HCT116 (cell line): ENCODE measurements at regions not wholly inside any gene's neighbourhood (a gene's known extent, or its start where the extent isn't known, plus 50 kb on each side); places are given as distances from the start of the nearest gene placed in this dataset.
"Not testable (repeated sequence)": the region's sequence is repeated elsewhere in the genome, so short reads cannot be mapped to it uniquely, and the experiment has no call there.

Source experiments
- ATAC-seq: fragments of 200-7000 bp; cut with Tn5 transposase; 2 replicates; pipeline ENCODE4 v1.9.1; 2020; ENCODE audit warnings: mild to moderate bottlenecking, moderate library complexity
- BruUV-seq: library from RNA; stranded (reverse); fragments of 400-500 nt; replicated peaks from 2 replicates; lab custom pipeline; 2021; lab: Mats Ljungman, UMichigan
- CTCF ChIA-PET: fragments of 300-600 bp; sonication (Branson Sonifier 250); formaldehyde crosslinking; loops from one replicate; lab custom pipeline; 2021; ENCODE audit warnings: antibody characterized with exemption; lab: Charles Lee
- POLR2A ChIA-PET: fragments of 300-600, 350-600 bp; sonication (Branson Sonifier 250); formaldehyde crosslinking; loops from one replicate; lab custom pipeline; 2021; ENCODE audit warnings: antibody characterized with exemption; lab: Charles Lee
- RAD21 ChIA-PET, 2 experiments: fragments of 300-600 bp; sonication (Branson Sonifier 250); formaldehyde crosslinking; loops; one replicate each; lab custom pipeline; 2023; ENCODE audit warnings: low total read pairs in 2 of 2; ENCODE audit not compliant: uncharacterized antibody in 2 of 2, unreplicated experiment in 2 of 2, low non-redundant PET in 1 of 2; lab: Charles Lee
- DNase-seq: peaks from one replicate; pipeline ENCODE4 v3.0.0-alpha.2; 2010; ENCODE audit warnings: low read depth, low spot score
- H2AFZ ChIP-seq: fragments of 200-600 bp; shearing (Covaris generic), sonication (generic); 2 replicates; pipeline ENCODE4 v1.6.1; 2017; ENCODE audit warnings: low read depth, mixed run types, mixed read lengths, antibody characterized with exemption, low read length; ENCODE audit not compliant: poor library complexity, severe bottlenecking
- H3K27ac ChIP-seq: 2 replicates; pipeline ENCODE4 v1.5.1; 2012; ENCODE audit warnings: low read depth, low read length
- H3K27me3 ChIP-seq: fragments of 200-600 bp; sonication (generic); 2 replicates; pipeline ENCODE4 v1.6.1; 2016; ENCODE audit warnings: mixed run types, low read length, mixed read lengths; ENCODE audit not compliant: insufficient read depth
- H3K36me3 ChIP-seq, 2 experiments: fragments of 200-500 bp in 1 of 2; fragments of 200-600 bp in 1 of 2; sonication (Bioruptor generic) in 1 of 2; sonication (generic) in 1 of 2; 2 replicates each; pipeline versions ENCODE4 v1.5.1 to v1.6.1; 2014 to 2016; ENCODE audit warnings: low read length in 2 of 2, inconsistent platforms in 1 of 2, mixed read lengths in 1 of 2, mixed run types in 1 of 2; ENCODE audit not compliant: insufficient read depth in 2 of 2, control insufficient read depth in 1 of 2
- H3K4me1 ChIP-seq, 2 experiments: fragments of 200-600 bp in 1 of 2; sonication (generic) in 1 of 2; 2 replicates each; pipeline versions ENCODE4 v1.5.1 to v1.6.1; 2012 to 2017; ENCODE audit warnings: low read length in 2 of 2, inconsistent platforms in 1 of 2, mild to moderate bottlenecking in 1 of 2, mixed read lengths in 1 of 2, mixed run types in 1 of 2, moderate library complexity in 1 of 2; ENCODE audit not compliant: insufficient read depth in 2 of 2, control insufficient read depth in 1 of 2
- H3K4me2 ChIP-seq: fragments of 200-600 bp; sonication (generic); 2 replicates; pipeline ENCODE4 v1.6.1; 2017; ENCODE audit warnings: mixed run types, low read length, mixed read lengths
- H3K4me3 ChIP-seq, 2 experiments: fragments of 200-600 bp in 1 of 2; sonication (generic) in 1 of 2; replicated peaks in 1 of 2; 2 replicates each; pipeline ENCODE4 v1.5.1; 2011 to 2016; ENCODE audit warnings: low read length in 2 of 2, control low read depth in 1 of 2, low read depth in 1 of 2, mild to moderate bottlenecking in 1 of 2, mixed read lengths in 1 of 2, mixed run types in 1 of 2
- H3K79me2 ChIP-seq: fragments of 200-600 bp; sonication (generic); 2 replicates; pipeline ENCODE4 v1.6.1; 2017; ENCODE audit warnings: mild to moderate bottlenecking, mixed run types, low read length, moderate library complexity, mixed read lengths; ENCODE audit not compliant: insufficient read depth
- H3K9ac ChIP-seq: fragments of 200-600 bp; sonication (generic); 2 replicates; pipeline ENCODE4 v1.6.1; 2016; ENCODE audit warnings: low read length, mixed read lengths
- H3K9me2 ChIP-seq: fragments of 200-600 bp; sonication (generic), shearing (Covaris generic); 2 replicates; pipeline ENCODE4 v1.6.1; 2017; ENCODE audit warnings: mixed run types, mild to moderate bottlenecking, moderate library complexity; ENCODE audit not compliant: insufficient read depth
- H3K9me3 ChIP-seq, 2 experiments: fragments of 200-500 bp in 1 of 2; fragments of 200-600 bp in 1 of 2; sonication (Bioruptor generic) in 1 of 2; sonication (generic) in 1 of 2; 2 replicates each; pipeline ENCODE4 v1.6.1; 2014 to 2017; ENCODE audit warnings: low read length in 2 of 2, mixed read lengths in 2 of 2, inconsistent platforms in 1 of 2, low read depth in 1 of 2, mild to moderate bottlenecking in 1 of 2, mixed run types in 1 of 2, moderate library complexity in 1 of 2; ENCODE audit not compliant: control insufficient read depth in 1 of 2, insufficient read depth in 1 of 2
- H4K20me1 ChIP-seq: fragments of 200-600 bp; sonication (generic), shearing (Covaris generic); 2 replicates; pipeline ENCODE4 v1.6.1; 2017; ENCODE audit warnings: mixed run types, mild to moderate bottlenecking, moderate library complexity; ENCODE audit not compliant: insufficient read depth
- ATF3 ChIP-seq: IDR thresholded peaks from 2 replicates; pipeline ENCODE4 v1.6.1; 2012
- CTCF ChIP-seq, 3 experiments: fragments of 200-600 bp in 1 of 3; sonication (generic) in 1 of 3; IDR thresholded peaks in 2 of 3; conservative IDR thresholded peaks in 1 of 3; 2 replicates each; pipeline ENCODE4 v1.5.1; 2012 to 2017; ENCODE audit warnings: low read depth in 2 of 3, low read length in 2 of 3, antibody characterized with exemption in 1 of 3, borderline replicate concordance in 1 of 3, control low read depth in 1 of 3, mild to moderate bottlenecking in 1 of 3, mixed read lengths in 1 of 3, mixed run types in 1 of 3, moderate library complexity in 1 of 3; ENCODE audit not compliant: insufficient read depth in 1 of 3
- ELF1 ChIP-seq: IDR thresholded peaks from 2 replicates; pipeline ENCODE4 v1.6.1; 2012; ENCODE audit warnings: low read depth, borderline replicate concordance
- EZH2 ChIP-seq: fragments of 200-600 bp; sonication (generic); IDR thresholded peaks from 2 replicates; pipeline ENCODE4 v1.6.1; 2017; ENCODE audit warnings: antibody characterized with exemption, mixed run types
- EZH2phosphoT487 ChIP-seq: fragments of 200-600 bp; IDR thresholded peaks from 2 replicates; pipeline ENCODE4 v1.6.1; 2018; ENCODE audit warnings: antibody characterized with exemption, borderline replicate concordance
- FOSL1 ChIP-seq: IDR thresholded peaks from 2 replicates; pipeline ENCODE4 v1.6.1; 2012; ENCODE audit warnings: low read depth
- POLR2A ChIP-seq: IDR thresholded peaks from 2 replicates; pipeline ENCODE4 v1.7.0; 2011; ENCODE audit warnings: borderline replicate concordance; ENCODE audit not compliant: insufficient read depth, insufficient read length; ENCODE audit errors: extremely low read depth
- POLR2AphosphoS5 ChIP-seq: IDR thresholded peaks from 2 replicates; pipeline ENCODE4 v1.6.1; 2011; ENCODE audit warnings: mild to moderate bottlenecking, low read depth, low read length, moderate library complexity
- RAD21 ChIP-seq: IDR thresholded peaks from 2 replicates; pipeline ENCODE4 v1.6.1; 2012; ENCODE audit warnings: low read depth, mild to moderate bottlenecking
- SP1 ChIP-seq: IDR thresholded peaks from 2 replicates; pipeline ENCODE4 v1.6.1; 2012; ENCODE audit warnings: low read depth
- SRF ChIP-seq: IDR thresholded peaks from 2 replicates; pipeline ENCODE4 v1.6.1; 2012; ENCODE audit warnings: low read depth
- YY1 ChIP-seq: IDR thresholded peaks from 2 replicates; pipeline ENCODE4 v1.6.1; 2011; ENCODE audit warnings: low read length, low read depth, moderate library complexity, mild to moderate bottlenecking; ENCODE audit not compliant: insufficient replicate concordance; ENCODE audit errors: extremely low read depth
- ZBTB33 ChIP-seq: IDR thresholded peaks from 2 replicates; pipeline ENCODE4 v1.6.1; 2011; ENCODE audit warnings: mild to moderate bottlenecking, low read length, moderate library complexity; ENCODE audit not compliant: insufficient replicate concordance; ENCODE audit errors: extremely low read depth
- ZFX ChIP-seq: fragments of 450-650 bp; IDR thresholded peaks from 2 replicates; pipeline ENCODE4 v1.6.1; 2017
- intact Hi-C: fragments of 100-400 bp; cut with micrococcal nuclease; formaldehyde crosslinking; loops from 2 replicates; pipeline ENCODE4 v1.10.0; 2022

GRCh38 chr11:23942117-23942815, 554.6 kb upstream of the LUZP2 start:
- H2AFZ ChIP-seq, BruUV-seq, H3K9me2 ChIP-seq, POLR2A ChIA-PET, DNase-seq, H3K9ac ChIP-seq, H4K20me1 ChIP-seq, H3K79me2 ChIP-seq, intact Hi-C loops, H3K4me2 ChIP-seq, H3K36me3 ChIP-seq, RAD21 ChIA-PET, H3K4me3 ChIP-seq, H3K4me1 ChIP-seq, ATAC-seq, H3K9me3 ChIP-seq, CTCF ChIA-PET, H3K27me3 ChIP-seq, H3K27ac ChIP-seq: not testable (repeated sequence)

GRCh38 chr11:23944923-23945322, 551.9 kb upstream of the LUZP2 start:
- no peaks in the 10 kb centered on the region for H3K27me3 ChIP-seq
- no peaks in the 10 kb centered on the region for H3K4me1 ChIP-seq
- intact Hi-C loops = no loop called here
- ChIA-PET POLR2A (no interaction called here), CTCF (no interaction called here), RAD21 (no interaction called here)
- no peak overlapping the region for H3K4me3 ChIP-seq
- no peak overlapping the region for H3K9ac ChIP-seq
- no peak overlapping the region for H3K4me2 ChIP-seq
- TF ChIP-seq POLR2AphosphoS5 (no peak), ELF1 (no peak), SP1 (no peak), CTCF (IDR thresholded peaks at IDR 0.05 in 2 of 3, conservative IDR thresholded peaks at IDR 0.05 in 1 of 3; ENCODE audit: borderline replicate concordance in 1 of 3, insufficient read depth in 1 of 3, low read depth in 2 of 3, low read length in 2 of 3) (no peak), YY1 (no peak), EZH2 (no peak), RAD21 (no peak), FOSL1 (no peak), ZBTB33 (no peak), ZFX (no peak), EZH2phosphoT487 (no peak), ATF3 (no peak), POLR2A (no peak), SRF (no peak)
- no peak overlapping the region for H3K27ac ChIP-seq
- ATAC-seq (no peak), DNase-seq (no peak)
- no TSS peak for BruUV-seq
- H3K9me3 ChIP-seq = peaks cover 0 to 6% of the 10 kb centered on the region in 2 experiments; a peak in 2 of 4 replicates
- H4K20me1 ChIP-seq = no peaks in the 10 kb centered on the region
- H3K79me2 ChIP-seq = no peaks in the 10 kb centered on the region
- H3K36me3 ChIP-seq = no peaks in the 10 kb centered on the region
- no peaks in the 10 kb centered on the region for H3K9me2 ChIP-seq
- no peak overlapping the region for H2AFZ ChIP-seq
